ENCODE measurements at regions not wholly inside any gene's neighbourhood (a gene's known extent, or its start where the extent isn't known, plus 50 kb on each side); places are given as distances from the start of the nearest gene placed in this dataset.

DNA sequence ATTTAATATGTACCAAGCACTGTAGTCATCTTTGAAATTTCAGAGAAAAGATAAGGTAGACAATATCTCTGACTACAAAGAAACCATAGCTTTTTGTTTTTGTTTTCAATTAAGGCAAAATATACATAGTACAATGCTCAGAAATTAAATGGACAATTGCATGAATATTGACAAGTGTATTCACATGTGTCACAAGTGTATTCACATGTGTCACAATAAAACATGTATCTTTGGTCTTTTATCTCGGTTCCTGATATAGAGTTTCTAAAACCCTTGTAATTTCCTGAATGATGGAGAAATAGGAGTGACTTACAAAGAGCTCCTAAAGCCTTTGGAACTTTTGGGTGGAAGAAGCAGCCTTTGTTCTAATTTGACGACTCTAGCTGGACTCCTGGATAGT, 756.4 kb downstream of the EPHA4 start:
- ChIA-PET CTCF (interaction anchor here (0.6 kb wide), 1 partner anchor 145 kb away, joined by 3 read pairs; no protein-coding TSS in a partner anchor), POLR2A (no interaction called here)
- Histone ChIP-seq H3K36me3 (ENCODE audit: control insufficient read depth in 2 of 2, insufficient read depth in 1 of 2, low read length in 2 of 2) (no peaks in the 10 kb centered on the region), H3K27ac (ENCODE audit: extremely low read depth, low read depth, low read length) (no peak overlapping the region), H3K4me3 (ENCODE audit: low read depth, low read length) (no peak overlapping the region), H3K4me1 (ENCODE audit: control insufficient read depth, insufficient read depth, low read length) (no peaks in the 10 kb centered on the region), H3K9me3 (ENCODE audit: control insufficient read depth, insufficient read depth, low read depth, low read length) (no peaks in the 10 kb centered on the region)
- TF ChIP-seq ZNF658 (tag by site-specific recombination; IDR thresholded peaks at IDR 0.05) (no peak), SP7 (tag by site-specific recombination; IDR thresholded peaks at IDR 0.05) (no peak), ZNF426 (tag by site-specific recombination; IDR thresholded peaks at IDR 0.05) (no peak), ZNF654 (tag by site-specific recombination; IDR thresholded peaks at IDR 0.05; ENCODE audit: low read depth) (no peak), SCRT2 (tag by site-specific recombination; IDR thresholded peaks at IDR 0.05) (no peak), ZFP37 (tag by site-specific recombination; IDR thresholded peaks at IDR 0.05) (no peak), ZBTB1 (tag by site-specific recombination; IDR thresholded peaks at IDR 0.05) (no peak), ZSCAN16 (tag by site-specific recombination; IDR thresholded peaks at IDR 0.05) (no peak), REPIN1 (tag by site-specific recombination; IDR thresholded peaks at IDR 0.05; ENCODE audit: low read depth) (no peak), HIC1 (tag by site-specific recombination; IDR thresholded peaks at IDR 0.05) (no peak), MEIS1 (CRISPR knock-in tag; IDR thresholded peaks at IDR 0.05; ENCODE audit: borderline replicate concordance) (no peak), ZNF626 (tag by site-specific recombination; IDR thresholded peaks at IDR 0.05) (no peak), ZNF155 (tag by site-specific recombination; IDR thresholded peaks at IDR 0.05) (no peak), ZNF549 (tag by site-specific recombination; IDR thresholded peaks at IDR 0.05) (no peak), ZNF138 (tag by site-specific recombination; IDR thresholded peaks at IDR 0.05; ENCODE audit: borderline replicate concordance) (no peak)
- TF ChIP-seq, protein P1, sequence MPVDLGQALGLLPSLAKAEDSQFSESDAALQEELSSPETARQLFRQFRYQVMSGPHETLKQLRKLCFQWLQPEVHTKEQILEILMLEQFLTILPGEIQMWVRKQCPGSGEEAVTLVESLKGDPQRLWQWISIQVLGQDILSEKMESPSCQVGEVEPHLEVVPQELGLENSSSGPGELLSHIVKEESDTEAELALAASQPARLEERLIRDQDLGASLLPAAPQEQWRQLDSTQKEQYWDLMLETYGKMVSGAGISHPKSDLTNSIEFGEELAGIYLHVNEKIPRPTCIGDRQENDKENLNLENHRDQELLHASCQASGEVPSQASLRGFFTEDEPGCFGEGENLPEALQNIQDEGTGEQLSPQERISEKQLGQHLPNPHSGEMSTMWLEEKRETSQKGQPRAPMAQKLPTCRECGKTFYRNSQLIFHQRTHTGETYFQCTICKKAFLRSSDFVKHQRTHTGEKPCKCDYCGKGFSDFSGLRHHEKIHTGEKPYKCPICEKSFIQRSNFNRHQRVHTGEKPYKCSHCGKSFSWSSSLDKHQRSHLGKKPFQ (tag by site-specific recombination; IDR thresholded peaks at IDR 0.05), result no peak
- TF ChIP-seq, protein P2, sequence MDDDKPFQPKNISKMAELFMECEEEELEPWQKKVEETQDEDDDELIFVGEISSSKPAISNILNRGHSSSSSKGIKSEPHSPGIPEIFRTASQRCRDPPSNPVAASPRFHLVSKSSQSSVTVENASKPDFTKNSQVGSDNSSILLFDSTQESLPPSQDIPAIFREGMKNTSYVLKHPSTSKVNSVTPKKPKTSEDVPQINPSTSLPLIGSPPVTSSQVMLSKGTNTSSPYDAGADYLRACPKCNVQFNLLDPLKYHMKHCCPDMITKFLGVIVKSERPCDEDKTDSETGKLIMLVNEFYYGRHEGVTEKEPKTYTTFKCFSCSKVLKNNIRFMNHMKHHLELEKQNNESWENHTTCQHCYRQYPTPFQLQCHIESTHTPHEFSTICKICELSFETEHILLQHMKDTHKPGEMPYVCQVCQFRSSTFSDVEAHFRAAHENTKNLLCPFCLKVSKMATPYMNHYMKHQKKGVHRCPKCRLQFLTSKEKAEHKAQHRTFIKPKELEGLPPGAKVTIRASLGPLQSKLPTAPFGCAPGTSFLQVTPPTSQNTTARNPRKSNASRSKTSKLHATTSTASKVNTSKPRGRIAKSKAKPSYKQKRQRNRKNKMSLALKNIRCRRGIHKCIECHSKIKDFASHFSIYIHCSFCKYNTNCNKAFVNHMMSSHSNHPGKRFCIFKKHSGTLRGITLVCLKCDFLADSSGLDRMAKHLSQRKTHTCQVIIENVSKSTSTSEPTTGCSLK (tag by site-specific recombination; IDR thresholded peaks at IDR 0.05), result no peak
- TF ChIP-seq, protein P3, sequence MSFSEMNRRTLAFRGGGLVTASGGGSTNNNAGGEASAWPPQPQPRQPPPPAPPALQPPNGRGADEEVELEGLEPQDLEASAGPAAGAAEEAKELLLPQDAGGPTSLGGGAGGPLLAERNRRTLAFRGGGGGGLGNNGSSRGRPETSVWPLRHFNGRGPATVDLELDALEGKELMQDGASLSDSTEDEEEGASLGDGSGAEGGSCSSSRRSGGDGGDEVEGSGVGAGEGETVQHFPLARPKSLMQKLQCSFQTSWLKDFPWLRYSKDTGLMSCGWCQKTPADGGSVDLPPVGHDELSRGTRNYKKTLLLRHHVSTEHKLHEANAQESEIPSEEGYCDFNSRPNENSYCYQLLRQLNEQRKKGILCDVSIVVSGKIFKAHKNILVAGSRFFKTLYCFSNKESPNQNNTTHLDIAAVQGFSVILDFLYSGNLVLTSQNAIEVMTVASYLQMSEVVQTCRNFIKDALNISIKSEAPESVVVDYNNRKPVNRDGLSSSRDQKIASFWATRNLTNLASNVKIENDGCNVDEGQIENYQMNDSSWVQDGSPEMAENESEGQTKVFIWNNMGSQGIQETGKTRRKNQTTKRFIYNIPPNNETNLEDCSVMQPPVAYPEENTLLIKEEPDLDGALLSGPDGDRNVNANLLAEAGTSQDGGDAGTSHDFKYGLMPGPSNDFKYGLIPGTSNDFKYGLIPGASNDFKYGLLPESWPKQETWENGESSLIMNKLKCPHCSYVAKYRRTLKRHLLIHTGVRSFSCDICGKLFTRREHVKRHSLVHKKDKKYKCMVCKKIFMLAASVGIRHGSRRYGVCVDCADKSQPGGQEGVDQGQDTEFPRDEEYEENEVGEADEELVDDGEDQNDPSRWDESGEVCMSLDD (tag by site-specific recombination; IDR thresholded peaks at IDR 0.05), result no peak
